H1 (cell line): ENCODE measurements at regions not wholly inside any gene's neighbourhood (a gene's known extent, or its start where the extent isn't known, plus 50 kb on each side); places are given as distances from the start of the nearest gene placed in this dataset.

Experiments used
- CTCF ChIA-PET: fragments of 300-600 bp; sonication (Branson Sonifier 250); formaldehyde crosslinking; loops from one replicate; lab custom pipeline; 2021; ENCODE audit not compliant: partially characterized antibody; lab: Charles Lee
- POLR2A ChIA-PET: fragments of 300-600 bp; sonication (Branson Sonifier 250); formaldehyde crosslinking; loops from one replicate; lab custom pipeline; 2021; ENCODE audit warnings: inconsistent platforms; ENCODE audit not compliant: partially characterized antibody; lab: Charles Lee
- DNase-seq, 2 experiments: peaks; one replicate each; pipeline versions ENCODE4 v3.0.0 to v3.0.0-alpha.2; 2010 to 2022; ENCODE audit warnings: low spot score in 2 of 2, low read depth in 1 of 2, mixed read lengths in 1 of 2
- FAIRE-seq: peaks from 2 replicates; lab custom pipeline; 2011; peaks lifted over from hg19 to GRCh38; lab: Jason Lieb, UNC
- H2AFZ ChIP-seq: 2 replicates; pipeline ENCODE4 v1.8.1; 2012; ENCODE audit warnings: low read length, inconsistent platforms
- H2AK5ac ChIP-seq: 2 replicates; pipeline ENCODE4 v1.6.1; 2013; ENCODE audit warnings: low read depth, low read length
- H2BK120ac ChIP-seq: replicated peaks from 2 replicates; pipeline ENCODE3; 2013; ENCODE audit warnings: low read depth, low read length, inconsistent platforms
- H2BK12ac ChIP-seq: 2 replicates; pipeline ENCODE4 v1.6.1; 2013; ENCODE audit warnings: low read depth, low read length
- H2BK15ac ChIP-seq: 2 replicates; pipeline ENCODE4 v1.6.1; 2013; ENCODE audit warnings: low read length
- H2BK20ac ChIP-seq: 2 replicates; pipeline ENCODE4 v1.6.1; 2013; ENCODE audit warnings: low read length
- H2BK5ac ChIP-seq: 2 replicates; pipeline ENCODE4 v1.6.1; 2013; ENCODE audit warnings: low read depth, low read length
- H3K14ac ChIP-seq: 2 replicates; pipeline ENCODE4 v1.6.1; 2013; ENCODE audit warnings: inconsistent platforms; ENCODE audit not compliant: insufficient read length
- H3K18ac ChIP-seq: 2 replicates; pipeline ENCODE4 v1.6.1; 2013; ENCODE audit warnings: low read length; ENCODE audit errors: extremely low read depth
- H3K23ac ChIP-seq: 2 replicates; pipeline ENCODE4 v1.6.1; 2013; ENCODE audit warnings: inconsistent platforms; ENCODE audit not compliant: insufficient read length
- H3K23me2 ChIP-seq: 2 replicates; pipeline ENCODE4 v1.6.1; 2013; ENCODE audit warnings: low read depth, low read length
- H3K27ac ChIP-seq: 2 replicates; pipeline ENCODE4 v1.6.1; 2011; ENCODE audit warnings: low read depth, low read length, inconsistent platforms
- H3K27me3 ChIP-seq, 4 experiments: replicated peaks in 1 of 4; 1 replicate in 1 of 4; 2 replicates in 3 of 4; pipeline versions ENCODE4 v1.6.1 to v1.8.1; 2011 to 2013; ENCODE audit warnings: low read length in 3 of 4, mild to moderate bottlenecking in 3 of 4, inconsistent platforms in 2 of 4, mixed read lengths in 2 of 4, moderate library complexity in 1 of 4; ENCODE audit not compliant: control insufficient read depth in 3 of 4, insufficient read depth in 3 of 4; ENCODE audit errors: extremely low read depth in 1 of 4
- H3K36me3 ChIP-seq, 4 experiments: 2 replicates each; pipeline versions ENCODE4 v1.6.1 to v1.8.1; 2011 to 2013; ENCODE audit warnings: mild to moderate bottlenecking in 4 of 4, low read length in 3 of 4, moderate library complexity in 2 of 4, control low read depth in 1 of 4, inconsistent platforms in 1 of 4; ENCODE audit not compliant: insufficient read depth in 4 of 4, control insufficient read depth in 2 of 4
- H3K4ac ChIP-seq: replicated peaks from 2 replicates; pipeline ENCODE3; 2013; ENCODE audit warnings: low read length, low read depth, mixed read lengths, inconsistent platforms; ENCODE audit not compliant: insufficient read length
- H3K4me1 ChIP-seq, 4 experiments: replicated peaks in 1 of 4; 1 replicate in 1 of 4; 2 replicates in 3 of 4; pipeline versions ENCODE4 v1.6.1 to v1.8.1; 2011 to 2013; ENCODE audit warnings: low read length in 3 of 4, inconsistent platforms in 2 of 4, mixed read lengths in 1 of 4; ENCODE audit not compliant: insufficient read depth in 4 of 4, control insufficient read depth in 3 of 4
- H3K4me2 ChIP-seq, 2 experiments: 2 replicates each; pipeline versions ENCODE4 v1.6.1 to v1.8.1; 2011 to 2013; ENCODE audit warnings: low read depth in 2 of 2, low read length in 2 of 2, control low read depth in 1 of 2, inconsistent platforms in 1 of 2, mild to moderate bottlenecking in 1 of 2; ENCODE audit not compliant: insufficient read depth in 1 of 2
- H3K4me3 ChIP-seq, 4 experiments: fragments of 200-600, 300-600 bp in 1 of 4; sonication (generic), shearing (Covaris generic), sonication (Bioruptor Twin) in 1 of 4; 2 replicates each; pipeline versions ENCODE4 v1.5.1 to v1.8.1; 2011 to 2016; ENCODE audit warnings: low read length in 4 of 4, low read depth in 3 of 4, control low read depth in 2 of 4, inconsistent platforms in 2 of 4, mild to moderate bottlenecking in 2 of 4, mixed read lengths in 1 of 4, moderate library complexity in 1 of 4; ENCODE audit not compliant: insufficient read depth in 2 of 4; ENCODE audit errors: extremely low read depth in 1 of 4
- H3K56ac ChIP-seq: replicated peaks from 2 replicates; pipeline ENCODE3; 2013; ENCODE audit warnings: low read depth, mild to moderate bottlenecking, mixed read lengths, low read length, inconsistent platforms; ENCODE audit not compliant: insufficient read length
- H3K79me1 ChIP-seq: 2 replicates; pipeline ENCODE4 v1.6.1; 2013; ENCODE audit warnings: low read depth, low read length, control low read depth
- H3K79me2 ChIP-seq, 2 experiments: 2 replicates each; pipeline versions ENCODE4 v1.6.1 to v1.8.1; 2012 to 2013; ENCODE audit warnings: low read length in 2 of 2, mild to moderate bottlenecking in 2 of 2, inconsistent platforms in 1 of 2; ENCODE audit not compliant: insufficient read depth in 2 of 2, control insufficient read depth in 1 of 2
- H3K9ac ChIP-seq, 4 experiments: replicated peaks in 1 of 4; 1 replicate in 1 of 4; 2 replicates in 3 of 4; pipeline versions ENCODE4 v1.6.1 to v1.8.1; 2011 to 2013; ENCODE audit warnings: low read depth in 3 of 4, low read length in 3 of 4, control low read depth in 2 of 4, mild to moderate bottlenecking in 2 of 4, moderate library complexity in 2 of 4, inconsistent platforms in 1 of 4; ENCODE audit errors: extremely low read depth in 1 of 4
- H3K9me3 ChIP-seq, 2 experiments: 2 replicates each; pipeline versions ENCODE4 v1.6.1 to v1.8.1; 2012 to 2013; ENCODE audit warnings: mild to moderate bottlenecking in 2 of 2, moderate library complexity in 2 of 2, control low read depth in 1 of 2, inconsistent platforms in 1 of 2, low read depth in 1 of 2, low read length in 1 of 2, mixed read lengths in 1 of 2; ENCODE audit not compliant: insufficient read depth in 2 of 2
- H4K20me1 ChIP-seq, 2 experiments: replicated peaks in 1 of 2; 2 replicates each; pipeline versions ENCODE3 to v1.8.1; 2011 to 2013; ENCODE audit warnings: inconsistent platforms in 2 of 2, low read length in 2 of 2, mild to moderate bottlenecking in 1 of 2; ENCODE audit not compliant: insufficient read depth in 2 of 2, control insufficient read depth in 1 of 2
- H4K5ac ChIP-seq: 2 replicates; pipeline ENCODE4 v1.6.1; 2013; ENCODE audit warnings: low read length, low read depth, mixed read lengths, inconsistent platforms; ENCODE audit not compliant: insufficient read length
- H4K8ac ChIP-seq: 2 replicates; pipeline ENCODE4 v1.8.0; 2013; ENCODE audit warnings: mild to moderate bottlenecking, moderate library complexity, low read length, inconsistent platforms; ENCODE audit not compliant: insufficient read depth; ENCODE audit errors: extremely low read depth
- H4K91ac ChIP-seq: replicated peaks from 2 replicates; pipeline ENCODE3; 2013; ENCODE audit warnings: low read length, mixed read lengths, inconsistent platforms; ENCODE audit not compliant: insufficient read length
- EZH2 ChIP-seq: fragments of 200-600 bp; sonication (generic); IDR thresholded peaks from 2 replicates; pipeline ENCODE4 v1.7.1; 2012; ENCODE audit warnings: low read depth, mild to moderate bottlenecking, moderate library complexity, low read length, inconsistent platforms; ENCODE audit not compliant: severe bottlenecking
- RAD21 ChIP-seq, 2 experiments: IDR thresholded peaks in 1 of 2; conservative IDR thresholded peaks in 1 of 2; 2 replicates each; pipeline ENCODE4 v1.6.1; 2011; ENCODE audit warnings: low read depth in 2 of 2, low read length in 2 of 2, improper control_type of control experiment in 1 of 2, inconsistent platforms in 1 of 2, mild to moderate bottlenecking in 1 of 2, moderate library complexity in 1 of 2

DNA sequence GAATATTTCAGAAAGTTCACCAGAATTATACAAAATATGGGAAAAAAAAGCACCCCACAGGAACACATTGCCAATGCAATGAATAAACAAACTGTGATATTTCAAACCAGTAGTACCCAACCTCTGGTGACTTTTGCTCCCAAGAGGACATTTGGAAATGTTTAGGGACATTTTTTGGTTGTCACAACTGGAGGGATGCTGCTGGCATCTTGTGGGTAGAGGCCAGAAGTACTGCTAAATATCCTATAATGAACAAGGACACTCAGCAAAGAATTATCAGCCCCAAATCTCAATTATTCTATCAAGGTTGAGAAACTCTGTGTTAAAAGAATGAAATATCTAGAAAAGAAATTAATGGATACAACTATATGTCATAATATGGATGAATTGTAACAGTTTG lies 1334.4 kb upstream of the FLRT2 start:
- H3K9ac ChIP-seq: no peak overlapping the region
- H4K5ac ChIP-seq: no peak overlapping the region
- POLR2A ChIA-PET: no interaction called here
- no peak overlapping the region for H3K14ac ChIP-seq
- no peaks in the 10 kb centered on the region for H3K36me3 ChIP-seq
- no peaks in the 10 kb centered on the region for H3K23me2 ChIP-seq
- no peak overlapping the region for H3K27ac ChIP-seq
- H2BK15ac ChIP-seq: no peak overlapping the region
- no peak overlapping the region for H3K4me3 ChIP-seq
- no peak overlapping the region for H3K4ac ChIP-seq
- H3K79me1 ChIP-seq: no peaks in the 10 kb centered on the region
- H4K8ac ChIP-seq: no peak overlapping the region
- H2BK120ac ChIP-seq: no peak overlapping the region
- H3K9me3 ChIP-seq: peaks cover 10 to 11% of the 10 kb centered on the region in 2 experiments
- H2AFZ ChIP-seq: no peak overlapping the region
- H3K4me2 ChIP-seq: no peak overlapping the region
- no peak overlapping the region for H2AK5ac ChIP-seq
- H4K91ac ChIP-seq: no peak overlapping the region
- no peak overlapping the region for H3K18ac ChIP-seq
- H3K23ac ChIP-seq: no peak overlapping the region
- DNase-seq: no peak
- no peaks in the 10 kb centered on the region for H3K4me1 ChIP-seq
- H2BK12ac ChIP-seq: no peak overlapping the region
- H2BK20ac ChIP-seq: no peak overlapping the region
- CTCF ChIA-PET: no interaction called here
- no peak overlapping the region for H2BK5ac ChIP-seq
- FAIRE-seq: no peak
- peak; percentile 4 to 14; a peak in 1 of 4 replicates for TF ChIP-seq RAD21 (IDR thresholded peaks at IDR 0.05 in 1 of 2, conservative IDR thresholded peaks at IDR 0.05 in 1 of 2; ENCODE audit: low read depth in 2 of 2, low read length in 2 of 2)
- no peak for TF ChIP-seq EZH2
- no peaks in the 10 kb centered on the region for H4K20me1 ChIP-seq
- H3K56ac ChIP-seq: no peak overlapping the region
- no peaks in the 10 kb centered on the region for H3K79me2 ChIP-seq
- H3K27me3 ChIP-seq: no peaks in the 10 kb centered on the region
